GM19043 (cell line): ENCODE measurements at regions not wholly inside any gene's neighbourhood (a gene's known extent, or its start where the extent isn't known, plus 50 kb on each side); places are given as distances from the start of the nearest gene placed in this dataset.
"Not testable (repeated sequence)": the region's sequence is repeated elsewhere in the genome, so short reads cannot be mapped to it uniquely, and the experiment has no call there.

ENCODE experiments used
- ATAC-seq: cut with Tn5 transposase; IDR thresholded peaks from one replicate; pipeline ENCODE4 v1.9.1; 2021; ENCODE audit warnings: low read depth; ENCODE audit not compliant: unreplicated experiment

DNA sequence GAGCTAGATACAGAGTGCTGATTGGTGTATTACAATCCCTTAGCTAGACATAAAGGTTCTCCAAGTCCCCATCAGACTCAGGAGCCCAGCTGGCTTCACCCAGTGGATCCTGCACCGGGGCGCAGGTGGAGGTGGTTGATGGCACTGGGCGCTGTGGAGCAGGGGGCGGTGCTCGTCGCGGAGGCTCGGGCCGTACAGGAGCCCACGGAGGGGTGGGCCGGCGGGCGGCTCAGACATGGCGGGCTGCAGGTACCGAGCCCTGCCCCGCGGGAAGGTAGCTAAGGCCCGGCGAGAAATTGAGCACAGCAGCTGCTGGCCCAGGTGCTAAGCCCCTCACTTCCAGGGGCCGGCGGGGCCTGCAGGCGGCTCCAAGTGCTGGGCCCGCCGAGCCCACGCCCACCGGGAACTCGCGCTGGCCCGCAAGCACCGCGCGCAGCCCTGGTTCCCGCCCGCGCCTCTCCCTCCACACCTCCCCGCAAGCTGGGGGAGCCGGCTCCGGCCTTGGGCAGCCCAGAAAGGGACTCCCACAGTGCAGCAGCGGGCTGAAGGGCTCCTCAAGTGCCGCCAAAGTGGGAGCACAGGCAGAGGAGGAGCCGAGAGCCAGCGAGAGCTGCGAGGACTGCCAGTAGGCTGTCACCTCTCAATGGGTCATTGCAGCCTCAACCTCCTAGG, 96.4 kb upstream of the MYO10 start:
- ATAC-seq, result not testable (repeated sequence)

GRCh38 chr5:17034992-17035391, 98.9 kb upstream of the MYO10 start:
- ATAC-seq, result not testable (repeated sequence)

GRCh38 chr5:17037751-17038150, 101.7 kb upstream of the MYO10 start:
- no peak for ATAC-seq

- no peak for ATAC-seq
These were observed 103.1 kb upstream of the MYO10 start for GRCh38 chr5:17039170-17039569.

- no peak for ATAC-seq
These were observed 106.0 kb upstream of the MYO10 start for GRCh38 chr5:17042041-17042440.

DNA sequence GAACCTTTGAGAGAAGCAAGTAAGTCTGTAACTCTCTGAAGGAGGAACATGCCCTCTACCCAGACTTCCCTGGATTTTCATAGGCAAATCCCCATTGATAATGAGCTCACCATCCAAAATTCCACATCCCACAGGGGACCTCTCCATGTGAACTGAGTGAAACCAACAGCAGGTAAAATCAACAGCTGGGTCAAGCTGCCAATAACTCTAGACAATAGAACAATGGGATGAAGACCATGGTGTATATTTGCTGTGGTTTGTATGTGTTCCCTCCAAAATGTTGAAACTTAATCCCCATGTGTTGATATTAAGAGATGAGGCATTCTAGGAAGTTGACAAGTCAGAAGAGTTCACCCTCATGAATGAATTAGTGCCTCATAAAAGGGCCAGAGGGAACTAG, 110.2 kb upstream of the MYO10 start:
- no peak for ATAC-seq

DNA sequence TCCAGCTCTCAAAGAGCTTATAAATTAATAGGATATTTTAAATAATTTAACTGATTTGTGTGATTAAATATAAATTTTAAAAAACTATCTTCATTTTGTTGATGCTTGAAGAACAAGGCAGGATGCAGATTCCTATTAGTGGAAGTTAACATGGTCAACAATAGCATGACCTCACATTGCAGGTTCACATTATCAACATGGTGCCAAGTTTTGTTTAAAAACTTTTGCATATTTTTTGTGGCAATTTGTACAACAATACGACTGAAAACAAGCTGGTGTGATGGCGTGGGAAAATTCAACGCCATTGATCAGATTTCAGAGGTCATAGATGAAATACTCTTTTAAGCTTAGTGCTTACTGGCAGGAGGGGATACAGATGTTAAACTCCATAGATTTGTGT, 114.1 kb upstream of the MYO10 start:
- no peak for ATAC-seq

- no peak for ATAC-seq
These were observed 118.8 kb upstream of the MYO10 start for GRCh38 chr5:17054911-17055310.

- no peak for ATAC-seq
These were observed 120.1 kb upstream of the MYO10 start for GRCh38 chr5:17056141-17056631.

DNA sequence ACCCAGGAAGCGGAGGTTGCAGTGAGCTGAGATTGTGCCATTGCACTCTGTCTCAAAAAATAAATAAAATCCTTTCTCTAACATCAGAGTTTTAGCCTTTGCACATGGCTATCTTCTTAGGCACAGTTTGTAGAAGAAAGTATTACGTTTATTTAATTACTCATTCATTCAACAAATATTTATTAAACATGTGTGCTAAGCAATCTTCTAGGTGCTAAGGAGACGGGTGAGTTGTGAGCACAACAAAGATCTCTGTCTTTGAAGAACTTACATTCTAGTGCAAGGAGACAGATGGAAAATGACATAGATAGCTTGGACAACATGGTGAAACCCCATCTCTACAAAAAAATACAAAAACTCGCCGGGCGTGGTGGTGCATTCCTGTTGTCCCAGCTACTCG, 122.3 kb upstream of the MYO10 start:
- ATAC-seq, result no peak

- ATAC-seq, result no peak
These were observed 125.9 kb upstream of the MYO10 start for GRCh38 chr5:17061973-17062470.

- not testable (repeated sequence) for ATAC-seq
These were observed 126.7 kb upstream of the MYO10 start for GRCh38 chr5:17062741-17063140.

DNA sequence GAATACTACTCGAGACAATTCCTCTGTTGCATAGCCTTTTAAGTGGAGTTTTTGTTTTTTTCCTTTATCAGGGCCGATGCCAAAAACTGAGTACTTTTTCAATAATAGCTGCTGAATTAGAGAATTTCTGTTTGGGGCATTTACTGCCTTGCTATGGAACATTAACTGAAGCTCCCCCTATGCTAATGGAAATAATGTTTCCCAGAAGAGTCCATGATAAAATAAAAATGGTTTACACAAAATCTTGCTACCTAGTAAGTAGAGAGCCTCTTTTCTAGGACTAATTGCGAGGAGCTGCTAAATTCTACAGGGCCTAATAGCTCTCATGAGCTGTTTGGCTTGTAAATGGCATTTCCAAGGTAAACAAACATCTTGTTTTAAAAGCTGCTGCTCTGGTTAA, 128.2 kb upstream of the MYO10 start:
- ATAC-seq, result no peak

DNA sequence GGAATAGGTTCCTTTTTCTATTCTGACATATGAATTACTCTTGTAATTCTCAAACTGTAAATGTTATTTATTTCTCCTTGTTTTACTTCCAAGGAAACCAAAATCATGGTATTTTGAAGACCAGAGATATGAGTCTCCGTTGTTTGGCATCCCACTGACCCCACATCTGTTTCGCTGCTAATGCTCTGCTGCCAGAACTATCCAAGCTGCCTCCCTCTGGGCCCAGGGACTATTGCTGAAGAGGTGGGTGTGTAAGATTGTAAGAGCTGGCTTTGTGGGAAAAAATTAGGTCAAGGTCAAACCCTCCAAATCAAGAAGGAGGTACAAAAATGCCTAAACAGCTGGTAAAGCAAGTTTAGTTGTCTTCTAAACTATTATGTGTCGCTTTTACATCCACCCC, 129.4 kb upstream of the MYO10 start:
- ATAC-seq, result no peak

- ATAC-seq, result not testable (repeated sequence)
These were observed 129.9 kb upstream of the MYO10 start for GRCh38 chr5:17066026-17066425.

- ATAC-seq, result no peak
These were observed 131.7 kb upstream of the MYO10 start for GRCh38 chr5:17067657-17068392.

DNA sequence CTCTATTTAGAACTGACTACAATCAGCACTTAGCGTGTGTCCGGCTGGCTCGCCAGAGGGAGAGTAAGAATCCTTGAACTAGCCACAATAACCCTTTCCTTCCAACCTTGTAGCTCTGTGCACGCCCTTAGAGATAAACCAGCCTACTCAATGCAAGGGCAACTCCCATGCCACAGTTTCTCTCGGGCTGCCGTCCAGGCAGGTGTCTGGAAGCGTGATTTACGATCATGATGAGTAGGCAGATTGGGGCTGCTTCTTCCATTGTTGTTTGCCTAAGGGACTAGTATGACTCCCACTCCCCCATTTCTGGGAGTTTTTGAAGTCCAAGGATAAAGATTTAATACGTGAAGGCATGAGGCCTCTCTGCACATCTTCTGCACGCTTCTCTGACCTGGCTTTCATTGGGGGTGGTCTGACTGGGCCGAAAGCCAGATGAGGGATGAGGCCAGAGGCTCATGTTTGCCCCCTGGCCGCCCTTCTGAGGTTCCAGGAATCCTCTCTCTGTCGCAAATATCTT, 134.0 kb upstream of the MYO10 start:
- no peak for ATAC-seq

GRCh38 chr5:17070647-17071046, 134.6 kb upstream of the MYO10 start:
- no peak for ATAC-seq

DNA sequence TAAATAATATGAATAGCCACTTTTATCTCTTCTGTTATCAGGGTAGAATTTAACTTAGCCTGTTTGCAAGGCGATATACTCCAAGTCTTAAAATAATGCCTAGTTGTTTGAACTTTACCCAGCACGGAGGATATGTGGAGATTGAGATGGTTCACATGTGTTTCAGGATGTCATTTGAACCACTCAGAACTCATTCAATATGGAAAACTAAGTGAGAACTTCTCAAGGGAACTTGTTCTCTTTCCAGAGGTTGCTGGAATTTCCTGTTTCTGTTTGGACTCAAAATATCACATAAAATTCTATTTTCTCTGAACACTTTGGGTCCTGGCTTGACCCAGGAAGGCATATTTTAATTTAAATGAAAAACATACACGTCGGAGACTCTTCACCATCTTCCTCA, 139.1 kb upstream of the MYO10 start:
- no peak for ATAC-seq

- no peak for ATAC-seq
These were observed 140.2 kb upstream of the MYO10 start for GRCh38 chr5:17076272-17076671.

DNA sequence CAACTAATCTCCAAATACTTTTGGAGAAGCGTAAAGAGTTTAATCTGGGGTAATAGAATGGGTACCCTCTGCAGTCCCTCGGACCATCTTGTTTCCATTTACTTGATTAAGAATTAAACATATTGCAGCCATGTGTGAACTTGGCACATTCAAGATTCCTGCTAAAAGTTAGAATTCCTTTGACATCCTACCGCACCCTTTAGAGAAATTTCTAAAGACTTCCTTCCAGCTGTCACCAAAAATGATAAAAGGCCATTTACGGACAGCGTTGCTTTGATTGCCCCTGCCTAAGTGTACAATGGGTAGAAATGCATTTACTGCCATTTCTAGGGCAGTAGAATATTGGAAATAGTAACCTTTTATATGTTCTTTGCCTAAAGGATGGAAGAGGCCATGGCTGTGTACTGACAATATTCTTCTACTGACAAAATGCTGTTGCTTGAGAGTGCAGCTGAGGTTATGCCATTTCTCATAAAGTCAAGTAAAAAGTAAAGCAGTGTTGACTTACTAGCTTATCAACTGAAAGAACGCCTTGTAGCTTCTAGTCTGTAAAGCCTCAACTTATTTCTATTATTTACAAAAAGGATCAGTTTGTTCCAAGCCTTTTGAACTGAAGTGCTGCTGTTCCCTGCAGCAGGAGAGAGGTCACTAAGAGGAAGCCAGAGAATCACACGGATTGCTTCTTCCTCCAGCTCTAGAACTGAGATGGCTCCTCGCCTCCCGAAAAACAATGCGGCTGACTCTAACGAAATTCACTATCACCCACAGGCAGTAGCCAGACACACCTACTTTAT, 139.8 kb upstream of the BASP1 start:
- ATAC-seq, result no peak
